ENCODE measurements at regions not wholly inside any gene's neighbourhood (a gene's known extent, or its start where the extent isn't known, plus 50 kb on each side); places are given as distances from the start of the nearest gene placed in this dataset.
"Not testable (repeated sequence)": the region's sequence is repeated elsewhere in the genome, so short reads cannot be mapped to it uniquely, and the experiment has no call there.

GRCh38 chr18:8526332-8526731, 82.9 kb upstream of the RAB12 start:
- no peaks in the 10 kb centered on the region for H3K36me3 ChIP-seq
- no peak overlapping the region for H3K4me3 ChIP-seq
- peaks cover 0 to 47% (median 7%) of the 10 kb centered on the region in 7 donors for H3K27me3 ChIP-seq (replicated peaks in 1 of 7)
- TF ChIP-seq POLR2AphosphoS5 (IDR thresholded peaks at IDR 0.05) (no peak), POLR2A (IDR thresholded peaks at IDR 0.05) (no peak), CTCF (IDR thresholded peaks at IDR 0.05 in 8 of 11, conservative IDR thresholded peaks at IDR 0.05 in 3 of 11) (no peak)
- H3K27ac ChIP-seq, result no peak overlapping the region
- DNase-seq, result no peak
- H3K4me1 ChIP-seq, result no peaks in the 10 kb centered on the region
- 20 to 36% (median 26%) methylated on average over 9 of the region's 9 CpGs for WGBS, 5 donors
- peaks cover 0 to 27% (median 21%) of the 10 kb centered on the region in 8 donors for H3K9me3 ChIP-seq
- intact Hi-C loops (cut with DNase I; ENCODE audit: low total_unique reads), result no loop called here

- TF ChIP-seq POLR2A (IDR thresholded peaks at IDR 0.05) (no peak), POLR2AphosphoS5 (IDR thresholded peaks at IDR 0.05) (no peak), CTCF (IDR thresholded peaks at IDR 0.05 in 8 of 11, conservative IDR thresholded peaks at IDR 0.05 in 3 of 11) (no peak)
- Histone ChIP-seq H3K27ac (no peak overlapping the region), H3K4me3 (no peak overlapping the region), H3K27me3 (replicated peaks in 1 of 7) (peaks cover 0 to 22% (median 7%) of the 10 kb centered on the region in 7 donors), H3K9me3 (peaks cover 0 to 47% (median 38%) of the 10 kb centered on the region in 8 donors), H3K36me3 (no peaks in the 10 kb centered on the region), H3K4me1 (no peaks in the 10 kb centered on the region)
- DNase-seq, result no peak
- 66 to 76% (median 69%) methylated on average over 2 of the region's 2 CpGs for WGBS, 5 donors
- intact Hi-C loops (cut with DNase I; ENCODE audit: low total_unique reads), result no loop called here
Measured at GRCh38 chr18:8529609-8530008, 79.6 kb upstream of the RAB12 start.

GRCh38 chr18:8531084-8531483, 78.2 kb upstream of the RAB12 start:
- intact Hi-C loops (cut with DNase I; ENCODE audit: low total_unique reads); H3K27ac ChIP-seq; H3K4me3 ChIP-seq; H3K4me1 ChIP-seq; H3K36me3 ChIP-seq; DNase-seq; H3K27me3 ChIP-seq (replicated peaks in 1 of 7): not testable (repeated sequence)
- WGBS, 5 donors, result 83 to 96% (median 94%) methylated on average over 2 of the region's 2 CpGs
- H3K9me3 ChIP-seq, result peaks cover 0 to 47% (median 38%) of the 10 kb centered on the region in 8 donors

- H3K4me1 ChIP-seq, result no peaks in the 10 kb centered on the region
- H3K4me3 ChIP-seq, result no peak overlapping the region
- peaks cover 0 to 24% (median 18%) of the 10 kb centered on the region in 8 donors for H3K9me3 ChIP-seq
- intact Hi-C loops (cut with DNase I; ENCODE audit: low total_unique reads), result no loop called here
- H3K36me3 ChIP-seq, result no peaks in the 10 kb centered on the region
- DNase-seq, result no peak
- TF ChIP-seq POLR2A (IDR thresholded peaks at IDR 0.05), result no peak
- TF ChIP-seq POLR2AphosphoS5 (IDR thresholded peaks at IDR 0.05), result no peak
- TF ChIP-seq CTCF (IDR thresholded peaks at IDR 0.05 in 8 of 11, conservative IDR thresholded peaks at IDR 0.05 in 3 of 11), result no peak
- H3K27ac ChIP-seq, result no peak overlapping the region
- WGBS, 5 donors, result 56 to 84% (median 79%) methylated on average over 11 of the region's 11 CpGs
- no peaks in the 10 kb centered on the region for H3K27me3 ChIP-seq (replicated peaks in 1 of 7)
Measured at GRCh38 chr18:8536231-8536630, 73.0 kb upstream of the RAB12 start.

- Histone ChIP-seq H3K27ac (no peak overlapping the region), H3K4me3 (no peak overlapping the region), H3K27me3 (replicated peaks in 1 of 7) (no peaks in the 10 kb centered on the region), H3K9me3 (peaks cover 0 to 17% (median 11%) of the 10 kb centered on the region in 8 donors), H3K36me3 (no peaks in the 10 kb centered on the region), H3K4me1 (no peaks in the 10 kb centered on the region)
- TF ChIP-seq CTCF (IDR thresholded peaks at IDR 0.05 in 8 of 11, conservative IDR thresholded peaks at IDR 0.05 in 3 of 11) (no peak), POLR2A (IDR thresholded peaks at IDR 0.05) (no peak), POLR2AphosphoS5 (IDR thresholded peaks at IDR 0.05) (no peak)
- no peak for DNase-seq
- intact Hi-C loops (cut with DNase I; ENCODE audit: low total_unique reads), result no loop called here
- WGBS, 5 donors, result 80 to 91% (median 89%) methylated on average over 14 of the region's 14 CpGs
Measured at GRCh38 chr18:8536922-8537321, 72.3 kb upstream of the RAB12 start.
